ENCODE measurements at regions not wholly inside any gene's neighbourhood (a gene's known extent, or its start where the extent isn't known, plus 50 kb on each side); places are given as distances from the start of the nearest gene placed in this dataset.

- DNase-seq: no peak
These were observed 692.4 kb downstream of the CPS1 start for GRCh38 chr2:211248841-211249240.

- no peak for DNase-seq
These were observed 694.6 kb downstream of the CPS1 start for GRCh38 chr2:211251016-211251415.

GRCh38 chr2:211258646-211259335 lies 702.4 kb downstream of the CPS1 start:
- no peak for DNase-seq

DNA sequence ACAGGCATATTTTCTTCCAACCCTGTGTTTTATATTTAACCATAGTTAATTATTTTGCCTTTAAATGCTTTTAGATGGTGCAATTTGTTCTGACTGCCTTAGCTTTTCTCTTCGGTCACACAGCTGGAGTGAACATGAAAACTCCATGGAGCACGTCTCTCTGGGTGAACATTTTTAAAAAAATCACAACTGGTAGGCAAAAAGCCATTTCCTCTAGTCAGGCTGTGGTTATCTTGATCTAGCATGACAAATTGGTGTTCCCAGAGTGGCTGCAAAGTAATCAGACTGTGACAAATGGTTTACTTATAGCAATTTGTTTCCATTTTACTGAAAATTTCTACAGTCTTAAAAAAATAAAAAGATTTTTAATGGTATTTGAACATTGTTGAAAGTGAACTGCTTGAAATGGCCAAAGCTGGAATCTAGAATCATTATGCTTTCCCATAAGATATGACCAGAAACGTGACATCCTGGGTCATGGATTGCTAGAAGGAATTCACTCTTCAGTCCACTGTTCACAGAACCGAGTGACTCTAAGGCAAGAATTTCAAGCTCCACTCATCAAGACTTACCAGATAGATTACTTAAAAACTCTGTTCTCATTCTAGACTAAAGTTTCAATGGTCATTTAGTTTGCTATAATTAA lies 703.6 kb downstream of the CPS1 start:
- no peak for DNase-seq

DNA sequence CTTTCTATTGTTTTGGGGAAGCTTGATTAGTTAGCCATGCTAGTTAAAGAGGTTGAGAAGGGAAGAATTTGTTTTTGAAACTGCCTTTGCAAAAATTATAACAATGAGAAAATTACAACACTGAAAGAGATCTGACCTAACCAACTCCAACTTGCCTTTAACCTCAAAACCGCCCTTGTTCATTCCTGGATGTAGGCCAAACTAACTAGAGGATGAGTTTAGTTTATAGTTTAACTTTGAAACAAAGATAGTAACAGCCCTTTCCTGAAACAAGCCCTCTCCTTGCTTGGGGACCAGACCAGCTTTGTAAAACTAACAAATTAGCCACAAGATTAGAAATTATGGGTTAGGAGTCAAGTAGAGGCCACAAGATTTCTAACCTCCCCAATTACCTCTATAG lies 713.9 kb downstream of the CPS1 start:
- DNase-seq: no peak

- DNase-seq: no peak
These were observed 725.2 kb downstream of the CPS1 start for GRCh38 chr2:211281430-211282073.

- DNase-seq: no peak
These were observed 746.3 kb downstream of the CPS1 start for GRCh38 chr2:211302676-211303075.

GRCh38 chr2:211306929-211307328 lies 750.5 kb downstream of the CPS1 start:
- DNase-seq: no peak
